NCI-H1436 treated with DMSO at 0.1 percent for 48 hours (cell line): ENCODE measurements at regions not wholly inside any gene's neighbourhood (a gene's known extent, or its start where the extent isn't known, plus 50 kb on each side); places are given as distances from the start of the nearest gene placed in this dataset.

Experiments
- DNase-seq: peaks from one replicate; lab custom pipeline; 2025; lab: John Stamatoyannopoulos, UW

DNA sequence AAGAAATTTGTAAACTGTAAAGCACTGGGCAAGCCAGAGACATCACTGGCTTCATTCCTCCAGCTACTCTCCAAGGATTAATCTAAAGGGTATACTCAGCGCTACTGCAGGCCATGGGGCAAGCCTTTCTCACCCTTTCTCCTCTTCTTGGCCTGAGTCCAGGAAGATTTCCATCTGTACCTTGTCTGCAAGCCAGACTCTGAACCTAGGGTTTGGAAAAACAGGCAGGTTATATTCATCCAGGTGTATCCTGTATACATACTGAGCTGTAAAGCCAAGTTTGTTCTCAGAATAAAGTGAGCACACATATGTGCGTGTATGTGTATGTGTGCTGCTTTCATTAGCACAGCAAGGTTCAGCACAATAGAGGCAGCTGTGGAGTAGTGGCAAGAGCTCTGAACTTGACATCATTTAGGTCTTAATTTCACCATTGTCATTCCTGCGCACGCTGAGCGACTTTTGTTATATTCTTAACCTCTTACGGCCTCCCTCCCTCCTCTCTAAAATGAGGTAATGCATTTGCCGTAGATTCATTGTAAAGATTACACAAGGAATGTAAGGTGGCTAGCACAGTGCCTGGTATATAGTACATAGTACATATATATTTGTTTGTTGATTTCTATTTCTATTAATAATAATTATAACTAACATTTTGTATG lies 128.1 kb upstream of the JUN start:
- no peak for DNase-seq

DNA sequence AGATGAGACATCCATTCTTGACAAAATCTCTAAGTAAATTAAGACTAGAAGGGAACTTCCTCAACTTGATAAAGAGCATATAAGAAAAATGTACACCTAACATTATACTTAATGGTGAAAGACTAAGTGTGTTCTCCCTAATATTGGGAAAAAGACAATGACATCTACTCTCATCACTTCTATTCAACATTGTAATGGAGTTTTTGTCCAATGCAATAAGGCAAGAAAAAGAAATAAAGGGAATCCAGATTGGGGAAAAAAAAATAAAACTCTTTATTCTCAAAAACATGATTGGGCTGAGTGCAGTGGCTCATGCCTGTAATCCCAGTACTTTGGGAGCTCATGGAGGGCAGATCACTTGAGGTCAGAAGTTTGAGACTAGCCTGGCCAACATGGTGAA lies 131.1 kb upstream of the JUN start:
- no peak for DNase-seq

DNA sequence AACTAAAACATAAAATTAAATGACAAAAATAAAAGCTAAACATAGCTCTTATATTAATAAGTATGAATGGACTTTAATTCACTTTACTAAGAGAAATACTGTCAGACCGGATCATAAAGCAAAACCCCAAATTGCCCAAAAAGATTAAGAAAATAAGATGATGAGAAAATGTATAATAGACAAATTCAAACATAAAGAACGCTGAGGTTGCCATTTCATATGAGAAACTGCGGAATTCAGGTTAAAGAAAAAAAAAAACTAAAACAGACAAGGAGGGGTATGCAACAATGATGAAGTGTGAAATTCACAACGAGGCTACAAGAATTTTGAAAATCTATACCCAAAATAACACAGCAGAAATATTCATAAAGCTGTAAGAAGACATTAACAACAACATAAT lies 133.6 kb upstream of the JUN start:
- DNase-seq: no peak

DNA sequence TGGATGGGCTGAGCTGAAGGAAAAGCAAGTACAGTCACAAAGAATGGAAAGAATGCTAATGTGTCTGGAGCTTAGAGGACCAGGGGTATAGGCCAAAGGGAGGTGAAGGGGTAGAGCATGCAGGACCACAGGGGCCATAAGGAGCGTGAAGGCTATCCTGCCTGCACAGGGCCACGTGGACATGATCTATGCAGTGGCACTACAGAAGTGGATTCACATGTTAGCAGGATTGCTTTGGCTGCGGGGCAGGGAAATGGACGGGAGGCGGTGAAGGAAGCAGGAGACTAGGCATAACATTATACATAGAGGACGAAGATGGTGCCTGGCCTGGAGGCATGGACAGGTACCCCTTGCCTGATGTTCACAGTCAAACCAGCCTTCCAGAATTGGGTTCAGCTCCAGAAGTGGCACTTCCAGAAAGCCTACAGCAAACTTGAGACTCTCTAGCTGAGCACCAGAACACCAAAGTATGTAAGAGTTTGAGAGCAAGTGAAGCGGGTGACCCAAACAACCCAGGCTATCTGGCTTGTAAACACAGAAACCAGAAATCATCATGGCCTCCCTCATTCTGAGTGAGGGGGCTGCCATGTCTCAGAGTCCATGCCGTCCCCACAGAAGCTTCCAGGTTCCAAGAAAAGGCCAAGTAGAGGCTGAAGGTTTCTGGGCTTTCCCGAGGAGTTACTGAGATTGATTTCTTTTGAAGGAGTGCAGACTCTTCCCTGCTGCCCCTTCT lies 135.5 kb upstream of the JUN start:
- no peak for DNase-seq

DNA sequence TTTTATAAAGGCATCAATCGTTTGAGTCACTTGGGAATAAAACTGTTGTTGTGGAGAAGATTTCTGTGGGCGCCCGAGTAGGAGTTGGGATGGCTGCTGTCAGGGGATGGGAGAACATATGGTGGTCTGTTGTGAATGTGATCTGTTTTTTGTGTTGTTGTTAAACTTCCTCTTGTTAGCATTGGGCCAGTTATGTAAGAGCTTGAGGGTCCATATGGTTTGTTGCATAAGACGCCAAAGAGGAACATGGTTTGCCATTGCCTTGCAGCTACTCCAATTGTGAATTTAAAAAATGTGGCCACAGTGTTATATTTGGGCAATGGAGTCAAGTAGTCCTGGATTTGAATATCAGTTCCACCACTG lies 136.1 kb upstream of the JUN start:
- DNase-seq: no peak

DNA sequence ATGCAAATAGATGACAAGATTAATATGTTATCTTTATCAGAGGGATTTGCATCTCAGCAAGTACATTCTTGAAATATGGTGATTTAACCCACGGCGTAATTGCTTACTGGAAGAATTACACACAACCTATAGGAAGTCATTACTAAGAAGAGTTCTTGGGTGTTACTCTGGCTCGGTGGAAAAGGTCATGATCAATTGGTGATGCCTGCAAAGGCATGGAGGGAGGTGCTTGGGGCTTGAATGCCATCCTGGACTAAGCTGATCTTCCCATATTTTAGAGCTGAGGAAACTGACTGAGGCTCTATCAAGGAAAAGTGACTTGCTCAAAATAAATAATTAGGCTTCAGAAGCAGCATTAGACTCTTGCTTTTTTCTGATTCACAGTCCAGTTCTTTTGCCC lies 137.5 kb upstream of the JUN start:
- no peak for DNase-seq

DNA sequence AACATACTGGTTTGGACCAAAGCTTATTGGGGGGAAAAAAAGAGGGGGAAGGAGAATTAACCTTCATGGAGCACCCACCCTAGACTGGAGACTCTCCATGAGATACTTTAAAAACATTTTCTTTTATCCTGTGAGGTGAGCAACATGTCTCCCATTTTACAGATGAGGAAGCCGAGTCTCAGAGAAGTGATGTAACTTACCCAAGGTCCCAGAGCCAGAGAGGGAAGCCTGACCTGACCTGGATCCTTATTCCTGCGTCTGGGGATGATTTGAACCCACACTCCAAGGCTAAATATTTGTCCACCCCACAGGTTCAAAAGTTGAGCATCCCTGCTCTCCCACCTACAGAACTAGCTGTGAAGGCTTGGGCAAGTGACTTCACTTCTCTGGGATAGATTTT lies 137.9 kb upstream of the JUN start:
- DNase-seq: no peak

DNA sequence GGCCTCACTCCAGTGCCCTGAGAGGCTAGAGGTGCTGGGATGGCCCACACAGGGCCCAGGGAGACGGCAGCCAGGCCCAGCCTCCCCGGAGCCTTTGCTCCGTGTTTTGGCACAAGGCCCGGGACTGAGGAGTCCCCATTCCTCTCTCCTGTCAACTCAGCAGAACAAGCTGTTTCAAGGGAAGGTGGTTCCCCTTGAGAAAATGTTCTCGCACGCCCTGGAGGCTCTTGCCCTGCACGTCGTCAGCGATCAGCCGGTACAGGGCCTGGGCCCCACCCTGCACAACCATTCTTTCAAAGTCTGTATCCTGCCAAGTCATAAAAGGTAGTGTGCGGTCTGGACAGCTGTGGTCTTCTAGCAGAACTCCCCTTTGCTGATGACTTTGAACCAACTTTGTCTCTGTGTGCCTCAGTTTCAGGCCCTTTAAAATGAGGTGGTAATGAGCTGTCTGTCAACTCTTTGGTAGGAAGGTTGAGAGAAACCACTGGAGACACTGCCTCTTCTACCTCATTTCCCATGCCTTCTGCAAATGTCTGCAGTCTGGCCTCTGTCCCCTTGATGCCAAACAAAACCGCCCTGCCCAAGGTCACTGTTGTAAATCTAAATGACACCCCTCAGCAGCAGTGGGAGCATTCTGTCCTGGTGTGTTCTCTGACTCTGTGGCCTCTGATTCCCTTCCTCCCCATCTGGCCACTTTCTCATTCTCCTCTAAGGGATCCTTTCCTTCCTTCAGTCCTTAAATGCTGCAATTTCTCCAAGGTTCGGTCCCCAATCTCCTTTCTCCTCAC lies 138.6 kb upstream of the JUN start:
- DNase-seq: no peak

DNA sequence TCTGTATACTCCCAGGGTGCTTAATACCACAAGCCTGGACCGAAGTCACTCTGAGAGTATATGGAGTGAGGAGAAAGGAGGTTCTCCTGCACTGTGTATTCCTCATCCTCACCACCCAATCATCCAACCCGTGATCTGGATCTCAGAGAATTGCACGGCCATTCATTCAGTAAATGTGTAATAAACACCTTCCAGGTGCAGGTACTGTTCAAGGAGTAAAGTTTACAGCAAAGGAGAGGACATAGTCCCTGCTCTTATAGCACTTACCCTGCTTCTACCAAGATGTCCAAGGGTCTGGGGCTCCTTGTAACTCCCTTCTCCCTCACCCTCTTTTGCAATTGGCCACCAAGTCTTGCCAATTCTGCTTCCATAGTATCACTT lies 139.2 kb upstream of the JUN start:
- DNase-seq: no peak

DNA sequence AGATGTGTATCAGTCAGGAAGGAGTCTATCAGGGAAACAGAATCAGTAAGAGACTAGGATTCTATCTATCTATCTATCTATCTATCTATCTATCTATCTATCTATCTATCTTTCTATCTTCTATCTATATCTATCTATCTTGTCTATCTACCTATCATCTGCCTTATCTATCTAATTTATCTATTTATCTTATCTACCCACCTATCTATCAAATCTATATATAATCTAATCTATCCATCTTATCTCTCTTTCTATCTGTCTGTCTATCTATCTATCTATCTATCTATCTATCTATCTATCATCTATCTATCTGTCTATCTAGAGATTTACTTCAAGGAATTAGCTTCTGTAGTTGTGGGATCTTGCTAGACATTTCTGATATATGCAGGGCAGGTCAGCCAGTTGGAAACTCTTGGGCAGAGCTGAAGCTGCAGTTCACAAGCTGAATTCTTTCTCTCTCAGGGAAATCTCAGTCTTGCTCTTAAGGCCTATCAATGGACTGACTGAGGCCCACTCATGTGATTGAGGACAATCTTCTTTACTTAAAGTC lies 140.2 kb upstream of the JUN start:
- DNase-seq: no peak

DNA sequence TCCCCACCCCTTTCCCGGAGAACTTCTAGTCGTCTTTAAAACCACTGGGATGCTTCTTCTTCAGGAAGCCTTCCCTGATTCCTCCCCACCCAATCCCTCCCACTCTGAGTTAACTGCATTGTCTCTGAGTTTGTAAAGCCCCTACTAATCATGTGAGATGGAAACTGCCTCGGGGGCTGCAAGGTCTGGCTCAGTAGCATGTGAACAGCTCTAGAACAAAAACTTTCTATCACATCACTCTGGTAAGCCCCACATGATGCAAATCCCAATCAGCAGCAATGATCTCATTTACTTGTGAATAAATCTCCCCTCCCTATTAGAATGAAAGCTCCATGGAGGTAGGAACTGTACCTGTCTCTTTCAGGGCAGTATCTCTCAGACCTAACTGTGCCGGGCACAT lies 141.0 kb upstream of the JUN start:
- no peak for DNase-seq

DNA sequence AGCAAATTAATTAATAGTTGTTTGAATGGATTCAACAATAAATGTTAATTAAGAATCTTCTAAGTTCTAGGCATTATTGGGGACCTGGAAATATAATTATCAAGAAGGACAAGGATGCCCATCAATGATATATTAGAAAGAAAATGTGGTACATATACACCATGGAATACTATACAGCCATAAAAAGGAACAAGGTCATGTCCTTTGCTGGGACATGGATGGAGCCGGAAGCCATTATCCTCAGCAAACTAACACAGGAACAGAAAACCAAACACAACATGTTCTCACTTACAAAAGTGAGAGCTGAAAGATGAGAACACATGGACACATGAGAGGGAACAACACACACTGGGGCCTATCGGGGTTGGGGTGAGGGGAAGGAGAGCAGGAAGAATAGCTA lies 141.4 kb upstream of the JUN start:
- DNase-seq: no peak

DNA sequence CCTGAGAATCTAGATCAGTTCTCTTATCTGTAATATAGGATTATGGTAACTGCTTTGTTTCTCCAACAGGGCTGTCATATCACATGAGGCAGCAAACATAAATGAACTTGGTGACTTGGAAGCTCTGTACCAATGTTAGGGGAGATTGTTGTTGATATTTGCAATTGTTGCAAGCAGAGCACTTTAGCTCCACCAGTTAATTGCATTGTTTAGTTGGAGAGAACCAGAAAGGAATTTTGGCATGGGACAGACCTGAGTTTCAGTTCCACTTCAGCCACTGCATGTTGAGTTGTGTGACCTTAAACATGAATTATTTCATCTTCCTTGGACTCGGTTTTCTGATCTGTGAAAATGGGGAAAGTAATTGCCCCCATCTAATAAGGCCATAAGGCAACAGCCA lies 142.3 kb upstream of the JUN start:
- no peak for DNase-seq

DNA sequence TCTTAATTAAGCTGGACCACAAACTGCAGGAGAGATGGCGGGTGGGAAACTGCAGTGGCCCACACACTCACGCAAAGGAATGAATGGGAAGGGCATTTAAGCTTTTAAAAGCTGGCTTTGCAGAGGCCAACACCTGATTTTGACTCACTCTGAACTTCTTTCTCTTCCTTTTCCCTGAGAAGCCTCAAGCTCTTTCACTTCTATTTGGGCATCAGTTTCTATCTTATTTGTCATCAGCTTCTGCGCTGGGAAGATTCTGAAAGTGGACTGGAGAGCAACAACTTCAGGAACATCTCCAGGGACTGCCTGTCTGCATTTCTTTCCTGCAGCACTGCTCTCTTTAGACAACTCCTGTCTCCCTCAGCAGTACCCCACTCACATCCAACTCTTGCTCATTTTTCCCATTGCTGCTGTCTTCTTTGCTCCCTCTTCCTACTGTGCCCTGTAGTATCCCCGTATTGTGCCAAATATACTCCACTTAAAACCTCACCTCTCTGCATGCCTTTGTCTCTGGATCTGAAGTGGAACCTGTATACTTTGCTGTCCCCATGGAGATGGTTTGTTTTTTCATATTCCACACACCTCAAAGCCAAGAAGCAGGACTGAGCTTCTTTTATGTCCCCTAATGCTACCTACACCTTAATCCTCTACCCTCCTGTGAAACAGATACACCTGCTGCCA lies 143.3 kb upstream of the JUN start:
- no peak for DNase-seq

DNA sequence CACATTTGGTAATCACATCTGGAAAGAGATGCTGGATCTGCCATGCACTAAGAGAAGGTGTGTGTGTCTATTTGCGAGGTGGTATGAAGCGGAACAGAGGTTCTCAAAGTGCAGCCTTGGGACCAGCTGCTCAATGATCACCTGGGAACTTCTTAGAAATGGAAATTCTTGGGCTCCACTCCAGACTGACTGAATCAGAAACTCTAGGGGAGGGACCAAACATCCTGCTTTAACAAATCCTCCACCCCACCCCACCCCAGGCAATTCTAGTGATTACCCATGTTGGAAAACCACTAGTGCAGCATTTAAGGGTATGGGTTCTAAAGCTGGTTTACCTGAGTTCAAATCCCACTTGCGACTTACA lies 143.9 kb upstream of the JUN start:
- DNase-seq: no peak

DNA sequence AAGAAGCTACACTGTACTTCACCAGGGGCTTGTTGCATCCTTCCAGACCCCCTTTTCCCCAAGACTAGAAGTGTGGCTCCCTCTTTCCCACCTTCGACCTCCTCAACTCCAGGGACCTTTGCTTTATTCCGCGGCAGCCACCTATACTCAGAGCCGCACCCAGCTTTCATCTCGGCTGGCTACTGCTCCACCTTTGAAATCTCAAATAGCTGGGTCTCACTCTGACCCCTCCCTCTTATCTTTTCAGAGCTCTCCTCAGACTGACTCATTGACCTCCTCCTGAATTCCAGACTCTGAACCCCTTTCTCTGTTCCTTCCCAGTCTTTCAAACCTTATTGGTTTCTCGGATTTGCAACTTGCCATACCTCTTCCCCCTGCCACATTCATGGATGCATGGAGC lies 144.7 kb upstream of the JUN start:
- DNase-seq: no peak

DNA sequence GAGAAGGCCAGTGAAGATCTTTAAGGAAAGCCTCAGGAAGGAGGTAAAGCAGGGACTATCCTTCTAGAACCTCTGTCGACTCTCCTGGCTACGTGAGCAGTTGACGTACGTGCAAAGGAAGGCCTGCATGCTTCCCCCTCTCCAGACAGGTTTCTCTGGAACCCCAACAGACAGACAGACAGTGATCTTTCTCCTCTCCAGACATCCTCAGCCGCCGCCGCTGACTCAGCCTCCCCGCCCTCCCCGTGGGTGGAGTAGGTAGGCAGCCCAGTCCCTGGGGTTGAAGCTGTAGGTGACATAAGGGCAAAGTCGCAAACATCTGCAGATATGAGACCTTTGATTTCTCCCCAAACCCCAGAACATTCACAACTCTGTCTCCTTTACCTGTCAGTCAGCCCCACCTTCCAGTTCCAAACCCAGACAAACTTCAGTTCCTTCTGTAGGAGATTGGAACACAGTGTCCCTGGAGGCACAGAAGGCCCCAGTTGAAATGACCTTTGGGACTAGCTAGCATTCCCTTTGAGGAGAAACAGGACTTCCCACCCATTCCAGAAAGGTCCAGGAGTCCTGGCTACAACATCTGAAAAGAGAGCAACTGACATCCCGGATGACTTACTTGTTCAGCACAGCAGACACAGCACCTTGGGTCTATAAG lies 146.0 kb upstream of the JUN start:
- DNase-seq: no peak

DNA sequence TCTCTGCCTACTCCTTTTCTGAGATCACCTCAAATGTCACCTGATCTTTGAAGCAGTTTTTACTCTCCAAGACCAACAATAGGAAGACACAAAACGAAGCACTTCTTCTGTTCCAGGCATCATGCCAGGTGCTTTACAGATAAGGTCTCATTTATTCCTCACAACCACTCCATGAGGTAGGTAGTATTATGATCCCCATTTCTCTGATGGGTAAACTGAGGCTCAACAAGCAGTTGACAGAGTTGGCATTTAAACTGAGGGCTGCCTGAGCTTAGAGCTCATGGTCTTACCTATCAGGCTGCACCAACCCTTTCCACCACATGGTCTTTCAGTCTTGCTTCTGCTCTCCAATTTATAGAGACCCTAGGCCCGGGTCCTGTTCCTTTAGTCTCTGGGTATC lies 147.2 kb upstream of the JUN start:
- no peak for DNase-seq

DNA sequence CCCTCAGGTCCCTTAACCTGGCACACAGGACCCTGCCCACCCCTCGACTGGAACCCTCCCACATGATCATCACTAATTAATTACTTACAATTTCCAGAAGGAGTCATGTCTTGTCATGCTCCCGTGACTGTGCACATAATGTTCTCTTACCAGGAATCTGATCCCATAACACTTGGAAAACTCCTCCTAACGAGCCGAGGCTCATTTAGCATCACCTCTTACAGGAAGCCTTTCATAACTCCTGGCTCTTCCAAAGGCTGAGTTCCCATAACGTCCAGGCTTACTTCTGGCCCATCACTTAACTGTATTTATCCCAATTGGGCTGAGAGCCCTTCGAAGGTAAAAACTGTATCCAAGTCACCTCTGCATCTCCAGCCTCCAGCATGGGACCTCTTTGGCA lies 147.9 kb upstream of the JUN start:
- no peak for DNase-seq

DNA sequence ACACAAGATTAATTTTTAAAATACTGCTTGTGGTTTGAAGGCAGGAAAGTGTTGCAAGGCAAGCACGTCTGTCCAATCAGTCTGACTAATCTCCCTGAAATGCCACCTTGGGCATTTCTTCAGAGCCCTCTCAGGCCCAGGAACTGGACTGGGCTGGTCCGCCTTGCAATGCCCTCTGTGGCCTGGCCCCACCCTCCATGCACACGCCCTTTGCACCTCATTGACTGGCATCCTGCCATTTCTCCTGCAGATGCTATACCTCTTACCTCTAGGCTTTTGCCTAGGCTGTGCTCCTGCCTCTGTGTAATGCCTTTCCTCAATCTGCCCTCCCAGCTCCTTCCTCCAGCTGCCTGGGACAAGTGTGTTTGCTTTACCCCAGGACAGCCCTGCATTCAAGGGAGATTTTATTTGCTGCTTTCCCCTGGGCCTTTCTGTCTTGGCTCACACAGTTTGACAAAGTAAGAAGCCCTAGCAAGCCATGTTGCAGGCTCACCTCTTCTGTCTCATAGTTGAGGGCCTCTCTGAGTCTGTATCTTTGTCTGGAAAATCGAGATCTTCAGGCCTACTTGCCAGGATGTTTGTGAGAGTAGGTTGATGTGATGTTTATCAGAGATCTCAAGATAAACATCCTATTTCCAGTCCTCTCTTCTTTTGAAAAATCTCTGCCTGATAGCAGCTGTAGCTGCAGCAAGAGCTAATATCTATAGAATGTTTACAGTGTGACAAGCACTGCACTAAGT lies 149.2 kb upstream of the JUN start:
- DNase-seq: no peak

DNA sequence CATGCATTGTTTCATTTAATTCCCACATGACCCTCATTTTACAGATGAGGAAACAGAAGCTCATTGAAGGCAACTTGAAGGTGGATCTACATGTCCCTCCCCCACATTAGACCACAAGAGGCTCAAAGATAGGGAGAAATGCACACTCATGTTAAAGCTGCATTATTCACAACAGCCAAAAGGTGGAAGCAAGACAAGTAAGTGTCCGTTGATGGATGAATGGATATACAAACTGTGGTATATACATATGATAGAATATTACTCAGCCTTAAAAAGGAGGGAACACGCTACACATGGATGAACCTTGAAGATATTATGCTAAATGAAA lies 149.7 kb upstream of the JUN start:
- no peak for DNase-seq

DNA sequence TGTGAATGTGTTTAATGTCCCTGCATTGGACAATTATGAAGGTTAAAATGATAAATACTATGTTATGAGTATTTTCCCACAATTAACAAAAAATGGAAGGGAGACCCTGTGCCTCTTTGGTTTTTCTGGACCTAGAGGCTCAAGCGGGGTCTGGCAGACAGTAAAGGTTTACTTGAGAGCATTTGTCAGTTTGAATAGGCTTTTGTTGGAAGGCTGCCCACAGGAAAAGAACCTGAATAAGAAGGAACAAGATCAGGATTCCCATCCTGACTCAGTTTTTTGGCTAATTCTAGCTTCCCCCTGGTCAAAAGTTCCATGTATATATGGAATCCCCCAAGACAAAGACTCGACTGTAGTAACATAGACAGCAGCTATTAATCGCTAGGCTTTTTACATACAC lies 150.9 kb upstream of the JUN start:
- no peak for DNase-seq
